ENCODE measurements at regions not wholly inside any gene's neighbourhood (a gene's known extent, or its start where the extent isn't known, plus 50 kb on each side); places are given as distances from the start of the nearest gene placed in this dataset.

DNA sequence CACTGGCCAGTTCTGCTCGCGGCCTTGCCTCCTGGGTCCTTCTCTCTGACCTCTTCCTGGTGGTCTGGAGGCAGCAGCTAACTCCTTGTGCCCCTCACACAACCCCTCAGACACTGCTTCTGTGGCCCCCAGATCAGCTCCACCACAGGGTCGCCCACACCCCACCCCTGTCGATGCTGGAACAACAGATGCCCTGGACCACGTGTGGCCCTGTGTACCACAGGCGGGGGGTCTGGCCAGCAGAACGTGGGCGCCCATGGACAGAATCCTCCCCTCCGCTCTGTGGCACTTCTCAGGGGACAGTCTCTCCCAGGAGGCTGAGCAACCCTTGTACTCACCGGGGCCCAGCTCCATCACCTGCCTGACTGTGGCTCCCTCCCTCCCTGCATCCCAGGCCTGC, 245.6 kb downstream of the NDUFA10 start:
- peaks cover 5% of the 10 kb centered on the region for H3K9me3 Mint-ChIP-seq (ENCODE audit: unreplicated experiment)
- no peak for DNase-seq
- no peak overlapping the region for H3K4me3 Mint-ChIP-seq (ENCODE audit: unreplicated experiment)
- TF ChIP-seq, protein P1, sequence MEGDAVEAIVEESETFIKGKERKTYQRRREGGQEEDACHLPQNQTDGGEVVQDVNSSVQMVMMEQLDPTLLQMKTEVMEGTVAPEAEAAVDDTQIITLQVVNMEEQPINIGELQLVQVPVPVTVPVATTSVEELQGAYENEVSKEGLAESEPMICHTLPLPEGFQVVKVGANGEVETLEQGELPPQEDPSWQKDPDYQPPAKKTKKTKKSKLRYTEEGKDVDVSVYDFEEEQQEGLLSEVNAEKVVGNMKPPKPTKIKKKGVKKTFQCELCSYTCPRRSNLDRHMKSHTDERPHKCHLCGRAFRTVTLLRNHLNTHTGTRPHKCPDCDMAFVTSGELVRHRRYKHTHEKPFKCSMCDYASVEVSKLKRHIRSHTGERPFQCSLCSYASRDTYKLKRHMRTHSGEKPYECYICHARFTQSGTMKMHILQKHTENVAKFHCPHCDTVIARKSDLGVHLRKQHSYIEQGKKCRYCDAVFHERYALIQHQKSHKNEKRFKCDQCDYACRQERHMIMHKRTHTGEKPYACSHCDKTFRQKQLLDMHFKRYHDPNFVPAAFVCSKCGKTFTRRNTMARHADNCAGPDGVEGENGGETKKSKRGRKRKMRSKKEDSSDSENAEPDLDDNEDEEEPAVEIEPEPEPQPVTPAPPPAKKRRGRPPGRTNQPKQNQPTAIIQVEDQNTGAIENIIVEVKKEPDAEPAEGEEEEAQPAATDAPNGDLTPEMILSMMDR (IDR thresholded peaks at IDR 0.05; ENCODE audit: partially characterized antibody, unreplicated experiment), result no peak
- H3K36me3 Mint-ChIP-seq (ENCODE audit: unreplicated experiment), result peaks cover 4% of the 10 kb centered on the region
- no peak overlapping the region for H3K27ac Mint-ChIP-seq (ENCODE audit: unreplicated experiment)
- H3K27me3 Mint-ChIP-seq (ENCODE audit: unreplicated experiment), result peaks cover 7% of the 10 kb centered on the region
- no peaks in the 10 kb centered on the region for H3K4me1 Mint-ChIP-seq (ENCODE audit: low read depth, unreplicated experiment)

DNA sequence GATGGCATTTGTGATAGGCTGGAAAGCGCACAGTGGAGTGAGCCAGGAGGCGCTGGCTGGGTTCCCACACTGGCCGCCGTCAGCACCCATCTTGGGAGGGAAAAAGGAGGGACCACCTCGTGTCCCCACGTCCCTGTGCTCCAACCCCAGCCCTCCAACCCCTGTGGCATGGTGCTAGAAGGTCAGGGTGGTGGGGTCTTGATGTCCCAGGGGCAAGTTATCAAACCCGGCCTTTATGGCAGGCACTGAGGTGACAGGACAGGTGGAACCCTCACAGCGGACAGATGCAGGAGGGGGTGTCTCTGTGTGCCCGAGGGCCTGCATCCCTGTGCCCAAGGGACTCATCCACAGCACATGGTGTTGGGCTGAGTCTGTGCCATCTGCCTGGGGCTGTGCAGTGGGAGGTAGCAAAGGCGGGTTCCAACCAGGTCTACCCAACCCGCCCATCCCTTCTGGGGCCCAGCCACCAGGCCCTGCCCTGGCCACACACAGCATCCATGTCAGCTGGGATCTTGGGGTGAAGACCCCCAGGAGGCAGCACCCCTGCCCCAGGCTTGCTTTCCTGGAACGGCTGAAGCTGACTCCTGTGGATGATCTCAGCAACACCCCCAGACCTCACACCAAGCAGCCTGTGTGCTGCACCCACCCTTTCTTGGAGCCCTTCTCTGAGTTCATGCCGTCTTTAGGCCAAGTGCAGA, 246.1 kb downstream of the NDUFA10 start:
- Mint-ChIP-seq H3K4me1 (ENCODE audit: low read depth, unreplicated experiment) (no peaks in the 10 kb centered on the region), H3K9me3 (ENCODE audit: unreplicated experiment) (peaks cover 5% of the 10 kb centered on the region), H3K4me3 (ENCODE audit: unreplicated experiment) (no peak overlapping the region), H3K36me3 (ENCODE audit: unreplicated experiment) (peaks cover 4% of the 10 kb centered on the region), H3K27ac (ENCODE audit: unreplicated experiment) (no peak overlapping the region), H3K27me3 (ENCODE audit: unreplicated experiment) (peaks cover 9% of the 10 kb centered on the region)
- TF ChIP-seq, protein P1 (IDR thresholded peaks at IDR 0.05; ENCODE audit: partially characterized antibody, unreplicated experiment), result no peak
- DNase-seq, result no peak

- H3K27ac Mint-ChIP-seq (ENCODE audit: unreplicated experiment), result no peak overlapping the region
- peaks cover 9% of the 10 kb centered on the region for H3K9me3 Mint-ChIP-seq (ENCODE audit: unreplicated experiment)
- peaks cover 11% of the 10 kb centered on the region for H3K27me3 Mint-ChIP-seq (ENCODE audit: unreplicated experiment)
- TF ChIP-seq, protein P1 (IDR thresholded peaks at IDR 0.05; ENCODE audit: partially characterized antibody, unreplicated experiment), result no peak
- H3K4me1 Mint-ChIP-seq (ENCODE audit: low read depth, unreplicated experiment), result no peaks in the 10 kb centered on the region
- peaks cover 4% of the 10 kb centered on the region for H3K36me3 Mint-ChIP-seq (ENCODE audit: unreplicated experiment)
- DNase-seq, result no peak
- H3K4me3 Mint-ChIP-seq (ENCODE audit: unreplicated experiment), result no peak overlapping the region
These were observed 246.9 kb downstream of the NDUFA10 start for GRCh38 chr2:239778042-239778851.

DNA sequence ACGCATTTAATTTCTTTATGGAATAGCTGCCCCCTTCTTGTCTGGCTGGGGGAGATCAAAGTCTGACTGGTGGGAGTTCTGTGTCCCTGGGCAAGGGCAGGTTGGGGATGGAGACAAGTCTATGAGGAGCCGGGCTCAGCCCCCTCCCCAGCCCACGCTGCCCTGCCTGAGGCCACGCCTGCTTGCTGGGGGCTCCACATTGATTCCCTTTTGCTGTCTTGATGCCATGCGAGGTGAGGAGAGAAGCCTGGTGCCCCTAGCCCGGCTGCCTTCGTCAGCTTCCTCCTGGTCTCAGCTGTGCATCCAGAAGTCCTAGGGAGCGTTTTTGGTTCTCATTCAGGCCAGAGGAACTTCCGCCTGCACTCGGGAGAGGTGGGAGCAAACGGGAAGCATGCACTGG, 247.9 kb downstream of the NDUFA10 start:
- no peaks in the 10 kb centered on the region for H3K4me1 Mint-ChIP-seq (ENCODE audit: low read depth, unreplicated experiment)
- TF ChIP-seq, protein P1 (IDR thresholded peaks at IDR 0.05; ENCODE audit: partially characterized antibody, unreplicated experiment), result no peak
- DNase-seq, result no peak
- H3K4me3 Mint-ChIP-seq (ENCODE audit: unreplicated experiment), result no peak overlapping the region
- peaks cover 11% of the 10 kb centered on the region for H3K27me3 Mint-ChIP-seq (ENCODE audit: unreplicated experiment)
- H3K27ac Mint-ChIP-seq (ENCODE audit: unreplicated experiment), result no peak overlapping the region
- peaks cover 10% of the 10 kb centered on the region for H3K9me3 Mint-ChIP-seq (ENCODE audit: unreplicated experiment)
- no peaks in the 10 kb centered on the region for H3K36me3 Mint-ChIP-seq (ENCODE audit: unreplicated experiment)
